ENCODE measurements at regions not wholly inside any gene's neighbourhood (a gene's known extent, or its start where the extent isn't known, plus 50 kb on each side); places are given as distances from the start of the nearest gene placed in this dataset.

GRCh38 chr1:104946558-104947210, 1197.0 kb downstream of the AMY1C start:
- no peak overlapping the region for H2BK12ac ChIP-seq (ENCODE audit: insufficient read length, low read depth, low read length)
- no peaks in the 10 kb centered on the region for H3K23me2 ChIP-seq (ENCODE audit: insufficient read length, low read depth, low read length, poor library complexity, severe bottlenecking)
- no peak overlapping the region for H3K4me2 ChIP-seq (ENCODE audit: insufficient read depth, insufficient read length, low read length)
- no CpG with 5 or more reads among the region's 4 CpGs for WGBS (ENCODE audit: extremely low coverage, insufficient read length, low lambda C conversion rate)
- Mint-ChIP-seq H3K4me3 (no peak overlapping the region), H3K36me3 (ENCODE audit: insufficient read depth in 1 of 3, low read depth in 3 of 3) (peaks cover 3 to 15% (median 11%) of the 10 kb centered on the region in 3 experiments; a peak in 6 of 7 replicates), H3K4me1 (peaks cover 5 to 9% of the 10 kb centered on the region in 2 experiments; a peak in 2 of 4 replicates), H3K27ac (no peak overlapping the region; a peak in 1 of 7 replicates), H3K9me3 (peaks cover 11 to 12% of the 10 kb centered on the region in 2 experiments), H3K27me3 (ENCODE audit: low read depth) (no peaks in the 10 kb centered on the region)
- H3K23ac ChIP-seq (ENCODE audit: insufficient read length, low read depth, low read length) = no peak overlapping the region
- H3T11ph ChIP-seq (ENCODE audit: low read length) = no peak overlapping the region
- H3K18ac ChIP-seq (ENCODE audit: insufficient read length, low read depth, low read length) = no peak overlapping the region
- no peak overlapping the region for H4K8ac ChIP-seq (replicated peaks; ENCODE audit: insufficient read length, low read depth, low read length)
- no peak for DNase-seq
- no peak for TF ChIP-seq CTCF (conservative IDR thresholded peaks at IDR 0.05)
- H3K27me3 ChIP-seq (ENCODE audit: insufficient read depth, low read length) = no peaks in the 10 kb centered on the region
- H4K91ac ChIP-seq (ENCODE audit: insufficient read length, low read depth, low read length) = no peak overlapping the region
- H3K79me2 ChIP-seq (ENCODE audit: insufficient read depth, low read length) = no peaks in the 10 kb centered on the region
- no peaks in the 10 kb centered on the region for H3K79me1 ChIP-seq (ENCODE audit: insufficient read depth, low read depth, low read length, poor library complexity, severe bottlenecking)
- no peak overlapping the region for H2BK5ac ChIP-seq (ENCODE audit: insufficient read length, low read length)
- no peak overlapping the region for H3K9ac ChIP-seq (ENCODE audit: extremely low read depth, insufficient read length, low read length)
- H4K20me1 ChIP-seq (ENCODE audit: control insufficient read depth, insufficient read depth, insufficient read length) = no peaks in the 10 kb centered on the region
- no peak overlapping the region for H3K14ac ChIP-seq (ENCODE audit: insufficient read depth, low read length)
- H3K9me3 ChIP-seq (ENCODE audit: control insufficient read depth, low read depth, low read length) = no peaks in the 10 kb centered on the region
- no peak overlapping the region for H2BK15ac ChIP-seq (ENCODE audit: low read depth, low read length)
- H4K5ac ChIP-seq (ENCODE audit: insufficient read length, low read depth, low read length) = no peak overlapping the region
- H2BK120ac ChIP-seq (ENCODE audit: low read depth, low read length, poor library complexity, severe bottlenecking) = no peak overlapping the region
- no peaks in the 10 kb centered on the region for H3K4me1 ChIP-seq (ENCODE audit: insufficient read depth, low read length)
- no peak overlapping the region for H2BK20ac ChIP-seq (ENCODE audit: low read depth, low read length, poor library complexity, severe bottlenecking)
- no peak overlapping the region for H3K4ac ChIP-seq (ENCODE audit: low read depth, low read length)
- no peak overlapping the region for H3K27ac ChIP-seq (ENCODE audit: insufficient read length, low read depth, low read length)
- no peak overlapping the region for H2AK5ac ChIP-seq (ENCODE audit: insufficient read length, low read length)
- no peak overlapping the region for H2AFZ ChIP-seq (ENCODE audit: low read length)
- H3K56ac ChIP-seq (ENCODE audit: insufficient read length, low read depth, low read length) = no peak overlapping the region

All from H9 (cell line).